GM23338 (cell line): ENCODE measurements at regions not wholly inside any gene's neighbourhood (a gene's known extent, or its start where the extent isn't known, plus 50 kb on each side); places are given as distances from the start of the nearest gene placed in this dataset.

ENCODE experiments used
- ATAC-seq: fragments of 200-7000 bp; cut with Tn5 transposase; 3 replicates; pipeline ENCODE4 v1.9.1; 2020
- DNase-seq: peaks from one replicate; pipeline ENCODE4 v3.0.0-alpha.2; 2015; ENCODE audit warnings: low spot score
- H2AFZ ChIP-seq: fragments of 200-600 bp; sonication (generic); 2 replicates; pipeline ENCODE4 v1.8.0; 2016; ENCODE audit warnings: antibody characterized with exemption, mild to moderate bottlenecking, moderate library complexity
- H3F3A ChIP-seq: fragments of 200-600 bp; sonication (generic); replicated peaks from 2 replicates; pipeline ENCODE4 v1.8.0; 2017; ENCODE audit warnings: antibody characterized with exemption, mixed run types, low read depth
- H3K27ac ChIP-seq: fragments of 200-600 bp; sonication (generic); 2 replicates; pipeline ENCODE4 v1.6.1; 2016; ENCODE audit warnings: low read depth
- H3K27me3 ChIP-seq: fragments of 200-600 bp; sonication (generic); 2 replicates; pipeline ENCODE4 v1.8.0; 2016; ENCODE audit warnings: mild to moderate bottlenecking, mixed run types, moderate library complexity; ENCODE audit not compliant: insufficient read depth
- H3K36me3 ChIP-seq: fragments of 200-600 bp; sonication (generic); 2 replicates; pipeline ENCODE4 v1.8.0; 2016; ENCODE audit warnings: mild to moderate bottlenecking; ENCODE audit not compliant: insufficient read depth
- H3K4me1 ChIP-seq: fragments of 200-600 bp; sonication (generic); 2 replicates; pipeline ENCODE4 v1.8.0; 2016; ENCODE audit warnings: mild to moderate bottlenecking, moderate library complexity; ENCODE audit not compliant: insufficient read depth
- H3K4me2 ChIP-seq: fragments of 200-600 bp; sonication (generic); 2 replicates; pipeline ENCODE4 v1.7.1; 2017; ENCODE audit warnings: mixed run types
- H3K4me3 ChIP-seq: fragments of 200-600 bp; sonication (generic); 2 replicates; pipeline ENCODE4 v1.6.1; 2016; ENCODE audit warnings: mixed run types
- H3K79me2 ChIP-seq: fragments of 200-600 bp; sonication (generic); replicated peaks from 2 replicates; pipeline ENCODE4 v1.8.0; 2017; ENCODE audit warnings: mild to moderate bottlenecking; ENCODE audit not compliant: insufficient read depth
- H3K9me2 ChIP-seq: fragments of 200-600 bp; sonication (generic); 2 replicates; pipeline ENCODE4 v1.8.0; 2017; ENCODE audit not compliant: insufficient read depth
- H4K20me1 ChIP-seq: fragments of 200-600 bp; sonication (generic); replicated peaks from 2 replicates; pipeline ENCODE4 v1.8.0; 2017; ENCODE audit warnings: mild to moderate bottlenecking; ENCODE audit not compliant: insufficient read depth
- H3K27ac Mint-ChIP-seq: 2 replicates; pipeline ENCODE4 v1.8.0; 2020; ENCODE audit warnings: inconsistent platforms, mild to moderate bottlenecking, moderate library complexity, mixed read lengths
- H3K27me3 Mint-ChIP-seq: 3 replicates; pipeline ENCODE4 v1.8.0; 2022; ENCODE audit warnings: low read depth, mild to moderate bottlenecking, moderate library complexity, mixed read lengths, inconsistent platforms; ENCODE audit not compliant: insufficient read depth, poor library complexity
- H3K36me3 Mint-ChIP-seq: 3 replicates; pipeline ENCODE4 v1.8.0; 2021; ENCODE audit warnings: low read depth, mild to moderate bottlenecking, inconsistent platforms, moderate library complexity, mixed read lengths
- H3K4me1 Mint-ChIP-seq: 3 replicates; pipeline ENCODE4 v1.8.0; 2020; ENCODE audit warnings: mild to moderate bottlenecking, inconsistent platforms, mixed read lengths
- H3K4me3 Mint-ChIP-seq: 3 replicates; pipeline ENCODE4 v1.8.0; 2021; ENCODE audit warnings: moderate library complexity, mild to moderate bottlenecking, inconsistent platforms, mixed read lengths
- H3K9me3 Mint-ChIP-seq: 3 replicates; pipeline ENCODE4 v1.8.0; 2020; ENCODE audit warnings: moderate library complexity, mild to moderate bottlenecking, inconsistent platforms, mixed read lengths
- CREB1 ChIP-seq: fragments of 250-450 bp; sonication (Bioruptor Pico); IDR thresholded peaks from 2 replicates; pipeline ENCODE4 v1.5.0; 2020; ENCODE audit warnings: low read depth, mild to moderate bottlenecking, moderate library complexity
- EZH2 ChIP-seq: fragments of 200-600 bp; sonication (generic); IDR thresholded peaks from one replicate; pipeline ENCODE4 v1.8.0; 2017; ENCODE audit warnings: antibody characterized with exemption, mild to moderate bottlenecking, low read depth; ENCODE audit not compliant: unreplicated experiment
- EZH2phosphoT487 ChIP-seq: fragments of 200-600 bp; sonication (generic); IDR thresholded peaks from one replicate; pipeline ENCODE4 v1.8.1; 2018; ENCODE audit warnings: antibody characterized with exemption; ENCODE audit not compliant: unreplicated experiment
- NANOG ChIP-seq: IDR thresholded peaks from 2 replicates; pipeline ENCODE4 v1.6.1; 2016; ENCODE audit warnings: antibody characterized with exemption, borderline replicate concordance
- POLR2AphosphoS5 ChIP-seq: IDR thresholded peaks from 2 replicates; pipeline ENCODE4 v1.6.1; 2016; ENCODE audit warnings: antibody characterized with exemption, low read depth
- STAT1 ChIP-seq: IDR thresholded peaks from one replicate; pipeline ENCODE4 v1.6.1; 2016; ENCODE audit warnings: antibody characterized with exemption; ENCODE audit not compliant: unreplicated experiment
- ZNF114 ChIP-seq: fragments of 250-450 bp; sonication (Bioruptor Pico); IDR thresholded peaks from 2 replicates; pipeline ENCODE4 v1.5.0; 2020; ENCODE audit warnings: mild to moderate bottlenecking, moderate library complexity
- ZNF331 ChIP-seq: fragments of 250-450 bp; sonication (Bioruptor Pico); IDR thresholded peaks from 2 replicates; pipeline ENCODE4 v1.5.0; 2020; ENCODE audit warnings: low read depth, mild to moderate bottlenecking, moderate library complexity
- TF ChIP-seq, protein P1 (sequence below): IDR thresholded peaks from 2 replicates; pipeline ENCODE4 v1.6.1; 2016; ENCODE audit warnings: antibody characterized with exemption
- TF ChIP-seq, protein P2 (sequence below), 2 experiments: fragments of 200-600 bp in 1 of 2; sonication (generic) in 1 of 2; conservative IDR thresholded peaks; 2 replicates each; pipeline versions ENCODE4 v1.5.1 to v1.6.1; 2016 to 2017; ENCODE audit warnings: antibody characterized with exemption in 2 of 2, low read depth in 2 of 2, mild to moderate bottlenecking in 2 of 2, moderate library complexity in 1 of 2
- TF ChIP-seq, protein P3 (sequence below): fragments of 250-450 bp; sonication (Bioruptor Pico); IDR thresholded peaks from 2 replicates; pipeline ENCODE4 v1.5.0; 2020; ENCODE audit warnings: mild to moderate bottlenecking, moderate library complexity

DNA sequence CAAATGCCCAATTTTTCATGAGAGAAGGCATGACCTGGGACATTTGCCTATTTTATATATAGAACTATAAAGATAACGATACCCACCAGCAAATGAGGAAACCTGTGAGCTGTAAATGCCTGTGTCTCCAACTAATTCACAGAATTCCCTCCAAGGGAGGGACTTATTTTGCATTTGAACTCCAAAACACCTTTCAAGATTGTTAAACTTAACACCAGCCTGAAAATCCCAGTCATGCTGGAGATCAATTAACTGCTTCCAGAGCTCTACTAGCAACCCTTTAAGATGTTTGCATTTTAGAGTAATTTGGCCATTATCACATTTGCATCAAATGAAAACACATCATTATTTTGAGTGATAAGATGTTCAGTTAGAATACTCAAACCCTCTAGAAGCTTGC lies 68.1 kb upstream of the KLHL14 start:
- H3K4me1 ChIP-seq, result peaks cover 11% of the 10 kb centered on the region
- Mint-ChIP-seq H3K36me3 (peaks cover 5% of the 10 kb centered on the region; the same call in 2 of the 3 replicates), H3K4me3 (no peak overlapping the region), H3K9me3 (peaks cover 10% of the 10 kb centered on the region), H3K27ac (peak overlapping the region; percentile 47; the same call in 1 of the 2 replicates), H3K27me3 (peaks cover 5% of the 10 kb centered on the region), H3K4me1 (peaks cover 9% of the 10 kb centered on the region)
- H3K4me2 ChIP-seq, result 0 out of 2 replicates have a peak overlapping the region, but pooled peaks have one; percentile 6
- H3K36me3 ChIP-seq, result no peaks in the 10 kb centered on the region
- H3F3A ChIP-seq, result no peaks in the 10 kb centered on the region
- no peaks in the 10 kb centered on the region for H3K79me2 ChIP-seq
- TF ChIP-seq EZH2phosphoT487 (no peak), ZNF114 (no peak), NANOG (no peak), ZNF331 (CRISPR knock-in tag) (no peak)
- H4K20me1 ChIP-seq, result no peaks in the 10 kb centered on the region
- no peaks in the 10 kb centered on the region for H3K27me3 ChIP-seq
- ATAC-seq, result peak; percentile 37; the same call in 1 of the 3 replicates
- H3K4me3 ChIP-seq, result no peak overlapping the region
- no peak overlapping the region for H3K27ac ChIP-seq
- H2AFZ ChIP-seq, result no peak overlapping the region
- DNase-seq, result peak; percentile 17
- no peaks in the 10 kb centered on the region for H3K9me2 ChIP-seq

DNA sequence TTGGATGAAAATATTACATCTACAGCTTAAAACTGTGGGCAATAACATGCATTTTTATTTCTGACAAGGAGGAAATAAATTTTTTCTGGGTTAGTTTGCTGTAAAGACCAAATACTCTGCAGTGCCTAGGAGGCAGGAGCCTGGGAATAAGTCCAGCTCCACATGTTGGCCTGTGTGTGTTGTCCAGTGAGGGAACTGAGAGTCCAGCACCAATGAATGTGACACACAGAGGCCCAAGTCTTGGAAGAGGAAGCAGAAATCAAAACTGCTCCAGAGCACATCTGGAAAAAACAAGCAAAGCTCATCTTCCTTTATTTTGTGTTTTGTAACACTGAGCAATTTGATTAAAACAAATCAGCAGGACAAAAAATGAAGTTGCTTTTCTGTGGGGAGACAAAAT lies 63.1 kb upstream of the KLHL14 start:
- Mint-ChIP-seq H3K4me1 (peaks cover 3% of the 10 kb centered on the region; the same call in 2 of the 3 replicates), H3K27ac (no peak overlapping the region)

More for the DNA sequence above, 63.1 kb upstream of the KLHL14 start:
- no peak overlapping the region for H3K4me2 ChIP-seq
- no peak overlapping the region for H3K4me3 ChIP-seq
- no peaks in the 10 kb centered on the region for H3K79me2 ChIP-seq
- H3K9me2 ChIP-seq, result no peaks in the 10 kb centered on the region
- H3K27me3 ChIP-seq, result no peaks in the 10 kb centered on the region
- no peaks in the 10 kb centered on the region for H3K36me3 ChIP-seq
- TF ChIP-seq EZH2 (no peak), CREB1 (CRISPR knock-in tag) (no peak), POLR2AphosphoS5 (no peak), ZNF114 (no peak), NANOG (no peak), STAT1 (no peak), EZH2phosphoT487 (no peak)
- TF ChIP-seq, protein P1, sequence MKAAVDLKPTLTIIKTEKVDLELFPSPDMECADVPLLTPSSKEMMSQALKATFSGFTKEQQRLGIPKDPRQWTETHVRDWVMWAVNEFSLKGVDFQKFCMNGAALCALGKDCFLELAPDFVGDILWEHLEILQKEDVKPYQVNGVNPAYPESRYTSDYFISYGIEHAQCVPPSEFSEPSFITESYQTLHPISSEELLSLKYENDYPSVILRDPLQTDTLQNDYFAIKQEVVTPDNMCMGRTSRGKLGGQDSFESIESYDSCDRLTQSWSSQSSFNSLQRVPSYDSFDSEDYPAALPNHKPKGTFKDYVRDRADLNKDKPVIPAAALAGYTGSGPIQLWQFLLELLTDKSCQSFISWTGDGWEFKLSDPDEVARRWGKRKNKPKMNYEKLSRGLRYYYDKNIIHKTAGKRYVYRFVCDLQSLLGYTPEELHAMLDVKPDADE, result no peak
- TF ChIP-seq, protein P2, sequence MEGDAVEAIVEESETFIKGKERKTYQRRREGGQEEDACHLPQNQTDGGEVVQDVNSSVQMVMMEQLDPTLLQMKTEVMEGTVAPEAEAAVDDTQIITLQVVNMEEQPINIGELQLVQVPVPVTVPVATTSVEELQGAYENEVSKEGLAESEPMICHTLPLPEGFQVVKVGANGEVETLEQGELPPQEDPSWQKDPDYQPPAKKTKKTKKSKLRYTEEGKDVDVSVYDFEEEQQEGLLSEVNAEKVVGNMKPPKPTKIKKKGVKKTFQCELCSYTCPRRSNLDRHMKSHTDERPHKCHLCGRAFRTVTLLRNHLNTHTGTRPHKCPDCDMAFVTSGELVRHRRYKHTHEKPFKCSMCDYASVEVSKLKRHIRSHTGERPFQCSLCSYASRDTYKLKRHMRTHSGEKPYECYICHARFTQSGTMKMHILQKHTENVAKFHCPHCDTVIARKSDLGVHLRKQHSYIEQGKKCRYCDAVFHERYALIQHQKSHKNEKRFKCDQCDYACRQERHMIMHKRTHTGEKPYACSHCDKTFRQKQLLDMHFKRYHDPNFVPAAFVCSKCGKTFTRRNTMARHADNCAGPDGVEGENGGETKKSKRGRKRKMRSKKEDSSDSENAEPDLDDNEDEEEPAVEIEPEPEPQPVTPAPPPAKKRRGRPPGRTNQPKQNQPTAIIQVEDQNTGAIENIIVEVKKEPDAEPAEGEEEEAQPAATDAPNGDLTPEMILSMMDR (conservative IDR thresholded peaks at IDR 0.05; ENCODE audit: low read depth in 2 of 2), result no peak
- TF ChIP-seq, protein P3, sequence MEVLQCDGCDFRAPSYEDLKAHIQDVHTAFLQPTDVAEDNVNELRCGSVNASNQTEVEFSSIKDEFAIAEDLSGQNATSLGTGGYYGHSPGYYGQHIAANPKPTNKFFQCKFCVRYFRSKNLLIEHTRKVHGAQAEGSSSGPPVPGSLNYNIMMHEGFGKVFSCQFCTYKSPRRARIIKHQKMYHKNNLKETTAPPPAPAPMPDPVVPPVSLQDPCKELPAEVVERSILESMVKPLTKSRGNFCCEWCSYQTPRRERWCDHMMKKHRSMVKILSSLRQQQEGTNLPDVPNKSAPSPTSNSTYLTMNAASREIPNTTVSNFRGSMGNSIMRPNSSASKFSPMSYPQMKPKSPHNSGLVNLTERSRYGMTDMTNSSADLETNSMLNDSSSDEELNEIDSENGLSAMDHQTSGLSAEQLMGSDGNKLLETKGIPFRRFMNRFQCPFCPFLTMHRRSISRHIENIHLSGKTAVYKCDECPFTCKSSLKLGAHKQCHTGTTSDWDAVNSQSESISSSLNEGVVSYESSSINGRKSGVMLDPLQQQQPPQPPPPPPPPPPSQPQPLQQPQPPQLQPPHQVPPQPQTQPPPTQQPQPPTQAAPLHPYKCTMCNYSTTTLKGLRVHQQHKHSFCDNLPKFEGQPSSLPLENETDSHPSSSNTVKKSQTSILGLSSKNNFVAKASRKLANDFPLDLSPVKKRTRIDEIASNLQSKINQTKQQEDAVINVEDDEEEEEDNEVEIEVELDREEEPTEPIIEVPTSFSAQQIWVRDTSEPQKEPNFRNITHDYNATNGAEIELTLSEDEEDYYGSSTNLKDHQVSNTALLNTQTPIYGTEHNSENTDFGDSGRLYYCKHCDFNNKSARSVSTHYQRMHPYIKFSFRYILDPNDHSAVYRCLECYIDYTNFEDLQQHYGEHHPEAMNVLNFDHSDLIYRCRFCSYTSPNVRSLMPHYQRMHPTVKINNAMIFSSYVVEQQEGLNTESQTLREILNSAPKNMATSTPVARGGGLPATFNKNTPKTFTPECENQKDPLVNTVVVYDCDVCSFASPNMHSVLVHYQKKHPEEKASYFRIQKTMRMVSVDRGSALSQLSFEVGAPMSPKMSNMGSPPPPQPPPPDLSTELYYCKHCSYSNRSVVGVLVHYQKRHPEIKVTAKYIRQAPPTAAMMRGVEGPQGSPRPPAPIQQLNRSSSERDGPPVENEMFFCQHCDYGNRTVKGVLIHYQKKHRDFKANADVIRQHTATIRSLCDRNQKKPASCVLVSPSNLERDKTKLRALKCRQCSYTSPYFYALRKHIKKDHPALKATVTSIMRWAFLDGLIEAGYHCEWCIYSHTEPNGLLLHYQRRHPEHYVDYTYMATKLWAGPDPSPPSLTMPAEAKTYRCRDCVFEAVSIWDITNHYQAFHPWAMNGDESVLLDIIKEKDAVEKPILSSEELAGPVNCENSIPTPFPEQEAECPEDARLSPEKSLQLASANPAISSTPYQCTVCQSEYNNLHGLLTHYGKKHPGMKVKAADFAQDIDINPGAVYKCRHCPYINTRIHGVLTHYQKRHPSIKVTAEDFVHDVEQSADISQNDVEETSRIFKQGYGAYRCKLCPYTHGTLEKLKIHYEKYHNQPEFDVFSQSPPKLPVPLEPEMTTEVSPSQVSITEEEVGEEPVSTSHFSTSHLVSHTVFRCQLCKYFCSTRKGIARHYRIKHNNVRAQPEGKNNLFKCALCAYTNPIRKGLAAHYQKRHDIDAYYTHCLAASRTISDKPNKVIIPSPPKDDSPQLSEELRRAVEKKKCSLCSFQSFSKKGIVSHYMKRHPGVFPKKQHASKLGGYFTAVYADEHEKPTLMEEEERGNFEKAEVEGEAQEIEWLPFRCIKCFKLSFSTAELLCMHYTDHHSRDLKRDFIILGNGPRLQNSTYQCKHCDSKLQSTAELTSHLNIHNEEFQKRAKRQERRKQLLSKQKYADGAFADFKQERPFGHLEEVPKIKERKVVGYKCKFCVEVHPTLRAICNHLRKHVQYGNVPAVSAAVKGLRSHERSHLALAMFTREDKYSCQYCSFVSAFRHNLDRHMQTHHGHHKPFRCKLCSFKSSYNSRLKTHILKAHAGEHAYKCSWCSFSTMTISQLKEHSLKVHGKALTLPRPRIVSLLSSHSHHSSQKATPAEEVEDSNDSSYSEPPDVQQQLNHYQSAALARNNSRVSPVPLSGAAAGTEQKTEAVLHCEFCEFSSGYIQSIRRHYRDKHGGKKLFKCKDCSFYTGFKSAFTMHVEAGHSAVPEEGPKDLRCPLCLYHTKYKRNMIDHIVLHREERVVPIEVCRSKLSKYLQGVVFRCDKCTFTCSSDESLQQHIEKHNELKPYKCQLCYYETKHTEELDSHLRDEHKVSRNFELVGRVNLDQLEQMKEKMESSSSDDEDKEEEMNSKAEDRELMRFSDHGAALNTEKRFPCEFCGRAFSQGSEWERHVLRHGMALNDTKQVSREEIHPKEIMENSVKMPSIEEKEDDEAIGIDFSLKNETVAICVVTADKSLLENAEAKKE (CRISPR knock-in tag), result no peak
- ATAC-seq (no peak), DNase-seq (no peak)
- H4K20me1 ChIP-seq, result no peaks in the 10 kb centered on the region
- H3K27ac ChIP-seq, result no peak overlapping the region
- H3K36me3 Mint-ChIP-seq, result no peaks in the 10 kb centered on the region
- H3F3A ChIP-seq, result no peaks in the 10 kb centered on the region
- no peak overlapping the region for H3K4me3 Mint-ChIP-seq
- peaks cover 2% of the 10 kb centered on the region; the same call in 1 of the 2 replicates for H3K4me1 ChIP-seq
- no peak overlapping the region for H2AFZ ChIP-seq
- H3K9me3 Mint-ChIP-seq, result no peaks in the 10 kb centered on the region
- H3K27me3 Mint-ChIP-seq, result no peaks in the 10 kb centered on the region
